Fibroblast of the aortic adventitia (primary cell): ENCODE measurements at regions not wholly inside any gene's neighbourhood (a gene's known extent, or its start where the extent isn't known, plus 50 kb on each side); places are given as distances from the start of the nearest gene placed in this dataset.

ENCODE experiments used
- DNase-seq: peaks from one replicate; pipeline ENCODE4 v3.0.0-alpha.2; 2010; ENCODE audit warnings: low read depth
- H3K4me3 ChIP-seq: 2 replicates; pipeline ENCODE4 v1.5.1; 2011; ENCODE audit warnings: low read depth, mild to moderate bottlenecking, control low read depth, low read length, moderate library complexity
- CTCF ChIP-seq: IDR thresholded peaks from 2 replicates; pipeline ENCODE4 v1.5.1; 2011; ENCODE audit warnings: mild to moderate bottlenecking, low read length, control low read depth, inconsistent platforms; ENCODE audit not compliant: insufficient read depth

- TF ChIP-seq CTCF, result no peak
- no peak overlapping the region for H3K4me3 ChIP-seq
- DNase-seq, result no peak
Measured at GRCh38 chr3:189108067-189108466, 63.7 kb upstream of the TPRG1 start.

GRCh38 chr3:189108735-189109134, 63.0 kb upstream of the TPRG1 start:
- no peak for TF ChIP-seq CTCF
- no peak for DNase-seq
- H3K4me3 ChIP-seq, result no peak overlapping the region

- H3K4me3 ChIP-seq, result no peak overlapping the region
- no peak for DNase-seq
- no peak for TF ChIP-seq CTCF
Measured at GRCh38 chr3:189109145-189109544, 62.6 kb upstream of the TPRG1 start.

- H3K4me3 ChIP-seq, result no peak overlapping the region
- no peak for TF ChIP-seq CTCF
- no peak for DNase-seq
Measured at GRCh38 chr3:189117087-189117486, 54.7 kb upstream of the TPRG1 start.

GRCh38 chr3:189118896-189119295, 52.9 kb upstream of the TPRG1 start:
- TF ChIP-seq CTCF, result no peak
- no peak overlapping the region for H3K4me3 ChIP-seq
- DNase-seq, result no peak

- DNase-seq, result no peak
- no peak for TF ChIP-seq CTCF
- no peak overlapping the region for H3K4me3 ChIP-seq
Measured at GRCh38 chr3:189119950-189120349, 51.8 kb upstream of the TPRG1 start.

- no peak overlapping the region for H3K4me3 ChIP-seq
- DNase-seq, result no peak
- no peak for TF ChIP-seq CTCF
Measured at GRCh38 chr3:189121092-189121491, 50.7 kb upstream of the TPRG1 start.
